ENCODE measurements at regions not wholly inside any gene's neighbourhood (a gene's known extent, or its start where the extent isn't known, plus 50 kb on each side); places are given as distances from the start of the nearest gene placed in this dataset.
"Not testable (repeated sequence)": the region's sequence is repeated elsewhere in the genome, so short reads cannot be mapped to it uniquely, and the experiment has no call there.

DNA sequence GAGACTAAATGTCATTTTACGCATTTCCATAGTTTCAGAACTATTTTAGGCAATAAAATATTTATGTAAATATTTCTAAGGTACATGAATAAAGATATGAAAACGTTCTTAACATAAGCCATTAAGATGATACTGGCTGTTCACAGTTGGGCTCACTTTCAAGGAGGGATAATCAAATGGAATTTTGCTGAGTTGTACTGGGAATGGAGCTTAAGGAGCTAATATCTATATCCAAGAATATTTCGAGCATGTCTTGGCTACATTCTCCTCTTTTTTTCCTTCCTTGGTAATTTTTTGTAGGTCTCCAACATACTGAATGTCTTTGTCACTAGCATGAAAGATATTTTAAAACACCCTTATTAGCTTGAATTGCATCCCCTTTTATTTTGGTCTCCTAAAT lies 383.4 kb downstream of the RAP2B start:
- FAIRE-seq, result no peak

DNA sequence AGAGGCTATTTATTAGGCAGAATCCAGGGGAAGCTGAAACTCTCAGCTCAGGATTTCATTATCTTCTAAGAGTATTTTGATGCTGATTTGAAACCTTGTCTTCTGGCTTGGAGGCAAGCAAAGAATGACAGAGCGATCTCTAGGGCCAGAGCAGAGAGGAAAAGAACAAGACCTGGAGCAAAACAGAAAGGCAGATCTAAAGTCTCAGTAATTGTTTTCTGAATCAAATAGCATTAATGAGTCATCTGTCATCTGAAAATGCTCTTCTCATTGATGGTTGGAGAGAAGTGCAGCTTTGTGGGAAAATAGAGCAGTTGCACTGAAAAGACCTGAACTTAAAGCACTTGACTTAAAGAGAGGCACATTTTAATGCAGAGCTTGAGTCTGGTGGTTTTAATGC lies 385.9 kb downstream of the RAP2B start:
- FAIRE-seq (no peak), DNase-seq (ENCODE audit: low spot score) (no peak)

More for the DNA sequence above, 383.4 kb downstream of the RAP2B start:
- no peak for DNase-seq (ENCODE audit: low spot score)

DNA sequence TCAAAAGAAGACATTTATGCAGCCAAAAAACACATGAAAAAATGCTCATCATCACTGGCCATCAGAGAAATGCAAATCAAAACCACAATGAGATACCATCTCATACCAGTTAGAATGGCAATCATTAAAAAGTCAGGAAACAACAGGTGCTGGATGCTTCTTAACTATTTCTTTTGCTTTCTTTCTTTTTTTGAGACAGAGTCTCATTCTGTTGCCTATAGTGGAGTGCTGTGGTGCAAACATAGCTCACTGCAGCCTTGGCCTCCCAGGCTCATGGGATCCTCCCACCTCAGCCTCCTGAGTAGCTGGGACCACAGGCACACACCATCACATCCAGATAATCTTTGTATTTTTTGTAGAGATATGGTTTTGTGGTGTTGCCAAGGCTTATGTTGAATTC lies 387.7 kb downstream of the RAP2B start:
- not testable (repeated sequence) for DNase-seq (ENCODE audit: low spot score); FAIRE-seq

DNA sequence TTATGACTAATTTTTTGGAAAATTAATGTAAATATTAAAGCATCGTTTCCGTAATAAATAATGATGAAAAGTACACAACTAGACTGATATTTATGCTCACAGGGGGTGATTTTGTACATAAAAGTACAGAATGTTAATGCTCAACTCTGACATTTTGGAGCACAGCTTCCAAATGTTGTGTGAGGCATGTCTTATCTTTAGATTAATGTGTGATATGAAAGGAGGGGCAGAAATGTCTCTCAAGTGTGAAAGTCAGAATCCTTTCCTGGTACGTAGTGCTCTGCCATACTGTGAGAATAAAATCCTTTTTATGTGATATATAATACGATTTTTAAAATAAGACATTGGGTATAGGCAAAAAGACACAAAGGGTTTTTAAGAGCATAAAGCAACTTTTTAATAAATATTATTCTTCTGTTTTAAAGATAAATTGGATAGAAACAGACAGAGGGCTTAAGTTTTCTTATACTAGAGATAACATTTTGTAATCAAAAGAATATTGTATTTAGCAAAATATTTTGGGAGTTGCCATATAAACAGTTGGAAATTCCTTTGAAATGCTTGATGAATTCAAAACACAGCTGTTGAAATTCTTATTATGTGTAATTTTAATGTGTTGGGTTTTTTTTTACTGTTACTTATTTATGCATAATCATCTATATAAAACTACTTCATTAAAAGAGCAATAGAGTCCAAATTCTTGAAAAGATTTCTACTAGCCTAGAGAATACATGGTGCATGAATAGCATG lies 389.7 kb downstream of the RAP2B start:
- no peak for FAIRE-seq
- DNase-seq (ENCODE audit: low spot score), result no peak

DNA sequence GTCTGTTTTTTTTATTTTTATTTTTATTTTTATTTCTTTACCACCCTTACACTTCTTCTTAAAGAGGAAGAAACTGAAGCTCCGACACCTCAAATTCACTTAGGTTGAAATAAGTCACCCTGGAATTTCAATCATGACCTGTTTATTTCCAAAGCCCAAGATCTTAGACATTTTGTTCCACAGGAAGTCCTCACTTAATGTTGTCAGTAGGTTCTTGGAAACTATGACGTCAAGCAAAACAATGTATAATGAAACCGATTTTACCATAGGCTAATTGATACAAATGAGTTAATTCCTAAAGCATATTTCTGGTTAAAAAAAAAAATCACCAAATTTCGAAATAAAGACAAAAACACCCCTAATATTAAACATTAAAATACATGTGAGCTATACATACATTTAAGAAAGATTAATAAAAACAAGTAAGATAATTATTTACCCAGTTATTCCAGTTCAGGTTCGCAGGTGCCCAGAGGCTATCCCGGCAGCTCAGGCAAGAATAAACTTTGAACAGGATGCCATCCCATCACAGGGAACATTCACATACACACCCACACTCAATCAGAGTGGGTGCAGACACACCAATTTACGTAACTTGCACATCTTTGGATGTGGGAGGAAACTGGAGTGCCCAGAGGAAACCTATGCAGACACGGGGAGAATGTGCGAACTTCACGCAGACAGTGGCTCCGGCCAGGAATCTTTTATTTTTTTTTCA lies 391.0 kb downstream of the RAP2B start:
- FAIRE-seq, result no peak

DNA sequence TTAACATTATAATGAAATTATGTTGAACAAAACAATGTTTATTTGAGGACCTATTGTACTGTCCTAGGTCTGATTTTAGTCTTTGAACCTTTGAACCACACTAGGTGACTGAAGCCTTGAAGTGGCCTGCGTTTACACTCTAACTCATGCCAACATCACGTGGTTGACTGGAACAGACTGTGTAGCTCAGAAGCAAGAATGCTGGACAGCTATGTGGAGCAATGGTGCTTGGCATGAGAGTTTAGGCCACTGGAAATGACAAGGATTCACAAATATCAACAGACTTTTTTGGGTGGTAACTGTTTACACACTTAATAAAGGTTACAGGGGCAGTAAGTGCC lies 391.5 kb downstream of the RAP2B start:
- FAIRE-seq (no peak), DNase-seq (ENCODE audit: low spot score) (no peak)

More for the DNA sequence above, 391.0 kb downstream of the RAP2B start:
- no peak for DNase-seq (ENCODE audit: low spot score)

DNA sequence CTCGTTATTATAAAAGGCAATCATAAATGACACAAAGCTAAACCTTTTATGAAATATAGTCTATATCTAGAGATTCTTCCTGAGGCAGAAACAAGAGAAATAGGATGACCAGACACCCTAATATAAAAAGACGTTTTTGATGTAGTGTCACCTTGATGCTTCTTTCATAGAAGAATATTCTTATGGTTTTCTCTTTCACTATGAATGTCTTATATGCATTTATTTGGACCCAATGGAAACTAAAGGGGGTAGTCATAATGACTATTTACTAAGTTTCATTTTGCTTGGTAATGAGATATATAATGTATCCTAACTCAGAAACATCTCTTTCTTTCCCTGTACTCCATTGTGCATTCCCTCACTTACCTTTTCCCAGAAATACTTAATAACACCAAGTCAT lies 393.9 kb downstream of the RAP2B start:
- no peak for FAIRE-seq
- no peak for DNase-seq (ENCODE audit: low spot score)

DNA sequence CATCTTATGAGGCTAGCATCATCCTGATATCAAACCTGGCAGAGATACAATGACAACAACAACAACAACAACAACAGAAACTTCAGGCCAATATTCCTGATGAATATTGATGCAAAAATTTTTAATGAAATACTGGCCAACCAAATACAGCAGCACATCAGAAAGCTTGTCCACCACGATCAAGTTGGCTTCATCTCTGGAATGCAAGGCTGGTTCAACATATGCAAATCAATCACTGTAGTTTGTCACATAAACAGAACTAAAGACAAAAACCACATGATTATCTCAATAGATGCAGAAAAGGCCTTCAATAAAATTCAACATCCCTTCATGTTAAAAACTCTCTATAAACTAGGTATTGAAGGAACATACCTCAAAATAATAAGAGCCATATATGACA lies 397.3 kb downstream of the RAP2B start:
- not testable (repeated sequence) for DNase-seq (ENCODE audit: low spot score); FAIRE-seq

DNA sequence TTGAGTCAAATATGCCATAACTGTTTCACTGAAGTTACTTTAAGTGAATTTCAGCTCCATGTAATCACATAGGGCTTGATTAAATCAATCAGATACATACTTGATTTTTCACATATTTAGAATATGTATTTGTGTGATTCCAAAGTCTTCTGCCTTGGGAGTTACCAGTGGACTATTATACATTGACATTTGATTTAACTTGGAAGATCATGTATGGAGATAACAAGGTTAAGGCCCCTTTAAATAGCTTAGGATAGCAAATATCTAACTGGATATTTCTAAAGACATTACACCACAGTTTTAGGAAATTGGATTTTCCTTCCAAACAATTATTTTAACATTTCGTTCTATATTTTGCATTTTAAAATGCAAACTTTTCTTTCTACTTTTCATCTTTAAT lies 405.0 kb downstream of the RAP2B start:
- DNase-seq (ENCODE audit: low spot score), result no peak
- no peak for FAIRE-seq

DNA sequence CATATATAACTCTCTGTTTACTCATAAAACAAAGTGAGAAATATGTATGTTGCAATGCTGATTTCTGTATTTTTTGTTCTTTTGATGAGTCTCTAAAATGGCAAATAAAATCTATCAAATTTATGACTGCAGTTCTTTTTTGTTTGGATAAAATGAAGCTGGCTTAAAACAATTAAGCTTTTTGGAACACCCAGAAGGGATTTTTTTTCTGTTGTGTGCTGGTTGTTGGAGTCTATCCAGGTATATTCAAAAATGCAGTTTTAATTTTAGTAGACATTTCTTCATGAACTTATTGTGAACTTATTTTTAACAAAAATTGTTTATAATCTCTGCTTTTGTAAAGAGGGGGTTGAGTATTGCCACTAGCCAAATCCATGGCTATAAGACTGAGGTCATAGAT lies 405.5 kb downstream of the RAP2B start:
- FAIRE-seq (no peak), DNase-seq (ENCODE audit: low spot score) (no peak)

DNA sequence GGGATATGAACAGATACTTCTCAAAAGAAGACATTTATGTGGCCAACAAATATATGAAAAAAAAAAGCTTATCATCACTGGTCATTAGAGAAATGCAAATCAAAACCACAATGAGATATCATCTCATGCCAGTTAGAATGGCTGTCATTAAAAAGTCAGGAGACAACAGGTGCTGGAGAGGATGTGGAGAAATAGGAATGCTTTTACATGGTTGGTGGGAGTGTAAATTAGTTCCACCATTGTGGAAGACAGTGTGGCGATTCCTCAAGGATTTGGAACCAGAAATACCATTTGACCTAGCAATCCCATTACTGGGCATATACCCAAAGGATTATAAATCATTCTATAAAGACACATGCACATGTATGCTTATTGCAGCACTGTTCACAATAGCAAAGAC lies 408.5 kb downstream of the RAP2B start:
- FAIRE-seq; DNase-seq (ENCODE audit: low spot score): not testable (repeated sequence)

DNA sequence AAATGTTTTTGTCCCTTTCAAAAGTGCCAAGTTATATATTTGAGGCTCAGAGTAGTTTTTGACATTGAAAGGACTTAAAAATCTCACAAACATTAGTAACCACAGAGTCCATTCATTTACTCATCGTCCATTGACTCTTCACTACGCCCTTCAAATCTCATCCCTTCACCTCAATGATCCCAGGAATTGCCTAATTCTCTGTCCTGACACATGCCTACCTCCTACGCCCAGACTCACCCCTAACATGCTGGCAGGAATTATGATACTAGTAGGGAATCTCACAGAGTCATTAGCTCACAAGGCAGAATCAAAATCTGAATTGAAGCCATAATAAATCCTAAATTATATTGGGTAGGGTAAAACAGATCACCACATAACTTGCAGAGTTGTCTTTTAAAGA lies 410.1 kb downstream of the RAP2B start:
- FAIRE-seq, result no peak
- DNase-seq (ENCODE audit: low spot score), result no peak

DNA sequence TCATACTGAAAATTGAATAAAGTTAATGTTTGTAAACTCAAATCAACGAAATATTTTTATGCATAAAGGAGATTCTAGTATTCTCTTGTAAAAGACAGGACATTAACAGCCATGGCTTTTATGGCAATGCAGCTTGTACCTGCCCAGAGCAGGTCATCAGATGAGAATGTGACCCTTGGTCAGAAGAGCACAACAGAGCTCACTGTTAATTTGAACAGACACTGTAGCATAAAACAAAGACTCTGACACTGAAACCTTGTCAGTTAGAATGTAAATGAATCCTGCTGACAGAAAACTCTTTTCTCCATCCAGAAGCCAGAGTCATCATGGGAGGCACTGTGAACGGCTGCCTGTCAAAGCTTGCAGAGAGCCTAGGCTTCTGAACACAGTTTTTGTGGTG lies 410.6 kb downstream of the RAP2B start:
- DNase-seq (ENCODE audit: low spot score) (no peak), FAIRE-seq (no peak)

DNA sequence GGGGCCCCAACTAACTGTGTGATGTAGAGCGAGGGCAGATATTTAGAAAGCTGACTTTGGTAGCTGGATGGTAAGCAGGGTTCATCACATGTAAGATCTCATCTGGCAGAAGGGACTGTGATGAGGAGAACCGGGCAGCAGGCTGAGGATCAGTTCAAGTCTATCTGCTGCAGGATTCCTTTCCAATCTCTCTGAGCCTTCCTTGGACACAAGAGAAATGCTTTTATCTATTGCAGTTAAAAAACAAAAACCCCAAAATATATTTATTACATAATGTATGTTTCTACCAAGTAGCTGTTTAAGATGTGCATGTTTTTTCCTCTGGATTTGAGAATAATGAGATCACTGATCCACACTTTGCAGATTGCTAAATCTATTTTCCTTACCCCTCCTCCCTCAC lies 411.5 kb downstream of the RAP2B start:
- FAIRE-seq (no peak), DNase-seq (ENCODE audit: low spot score) (no peak)

DNA sequence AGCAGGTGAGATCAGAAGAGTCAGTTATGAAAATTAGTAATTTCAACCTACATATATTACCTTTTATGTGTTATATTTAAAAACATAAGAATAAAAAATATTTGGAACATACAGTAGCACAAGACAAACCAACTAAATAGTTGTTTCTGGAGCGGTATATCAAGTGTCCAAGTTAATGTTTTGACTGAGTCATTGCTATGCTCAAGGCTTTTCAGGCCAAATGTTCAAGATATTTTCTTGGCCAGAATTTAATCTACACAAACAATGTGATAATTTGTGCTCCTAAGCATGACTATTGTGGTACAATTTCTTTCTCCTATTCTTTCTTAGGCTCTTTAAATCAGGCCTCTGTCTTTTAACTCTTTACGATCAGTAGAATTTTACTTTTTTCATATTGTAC lies 412.4 kb downstream of the RAP2B start:
- no peak for DNase-seq (ENCODE audit: low spot score)

DNA sequence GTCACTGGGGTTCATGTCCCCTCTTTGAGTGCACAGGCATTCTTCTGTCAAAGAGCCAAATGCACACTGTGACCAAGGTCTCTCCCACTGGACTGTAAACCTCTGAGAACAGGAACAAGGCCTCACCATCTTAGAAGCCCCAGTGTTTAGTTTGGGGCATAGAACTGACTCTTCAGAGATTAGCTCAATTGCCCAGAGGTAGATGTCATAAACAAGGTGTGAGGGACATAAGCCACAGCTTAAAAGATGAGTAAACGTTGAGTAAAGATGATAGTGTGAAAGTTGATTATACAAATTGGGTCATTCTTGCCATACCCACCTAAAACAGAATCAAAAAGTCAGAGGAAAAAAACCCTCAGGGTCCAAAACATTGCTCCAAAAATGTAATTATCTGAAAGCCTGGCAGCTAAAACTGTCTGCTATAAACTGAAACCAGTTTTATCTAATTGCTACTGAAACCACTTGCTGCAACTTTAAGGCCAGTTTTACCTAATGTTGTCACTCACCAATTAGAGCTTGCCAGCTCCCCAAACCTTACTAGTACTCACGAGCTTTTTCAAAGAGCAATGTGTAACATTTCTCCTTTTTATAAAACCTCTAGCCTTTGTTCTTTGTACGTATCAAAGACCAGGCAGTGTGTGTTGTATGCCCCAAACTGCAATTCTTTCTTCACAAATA lies 415.2 kb downstream of the RAP2B start:
- FAIRE-seq, result no peak
- DNase-seq (ENCODE audit: low spot score), result no peak

More for the DNA sequence above, 412.4 kb downstream of the RAP2B start:
- no peak for FAIRE-seq

DNA sequence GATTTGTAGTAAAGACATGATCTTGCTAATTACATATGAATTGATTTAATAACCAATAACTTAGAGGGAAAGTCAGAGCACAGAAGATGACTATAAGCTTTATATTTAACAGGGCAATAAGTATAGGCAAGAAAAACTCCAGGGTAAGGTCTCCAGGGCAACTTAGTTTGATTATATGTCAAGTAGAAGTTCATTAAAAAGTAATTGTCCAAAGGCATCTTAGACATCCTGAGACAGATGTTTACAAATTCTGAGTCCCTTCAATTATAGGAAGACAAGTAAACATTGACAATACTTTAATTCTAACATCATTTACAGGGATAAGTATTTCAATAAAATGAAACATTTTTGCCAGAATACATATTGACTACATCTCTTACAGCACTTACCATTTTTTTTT lies 416.0 kb downstream of the RAP2B start:
- DNase-seq (ENCODE audit: low spot score) (no peak), FAIRE-seq (no peak)

DNA sequence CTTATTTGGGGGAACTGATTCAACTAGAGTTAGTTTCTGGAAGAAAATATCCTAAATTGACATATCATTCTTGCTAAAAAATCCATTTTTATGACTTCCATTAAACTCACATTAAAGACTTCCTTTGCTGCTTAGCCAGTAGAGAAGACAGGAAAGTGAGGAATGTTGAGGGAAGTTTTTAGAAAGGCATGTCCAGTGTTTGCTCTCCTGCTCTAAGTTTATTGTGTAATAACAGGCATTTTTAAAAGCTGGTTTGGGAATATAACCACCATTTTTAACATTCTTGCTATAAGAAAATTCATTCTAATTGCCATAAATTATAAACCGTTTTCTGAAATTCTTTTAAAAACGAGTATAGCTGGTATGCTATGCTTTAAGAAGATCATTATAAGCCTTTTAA lies 428.0 kb downstream of the RAP2B start:
- DNase-seq (ENCODE audit: low spot score), result no peak
- no peak for FAIRE-seq

DNA sequence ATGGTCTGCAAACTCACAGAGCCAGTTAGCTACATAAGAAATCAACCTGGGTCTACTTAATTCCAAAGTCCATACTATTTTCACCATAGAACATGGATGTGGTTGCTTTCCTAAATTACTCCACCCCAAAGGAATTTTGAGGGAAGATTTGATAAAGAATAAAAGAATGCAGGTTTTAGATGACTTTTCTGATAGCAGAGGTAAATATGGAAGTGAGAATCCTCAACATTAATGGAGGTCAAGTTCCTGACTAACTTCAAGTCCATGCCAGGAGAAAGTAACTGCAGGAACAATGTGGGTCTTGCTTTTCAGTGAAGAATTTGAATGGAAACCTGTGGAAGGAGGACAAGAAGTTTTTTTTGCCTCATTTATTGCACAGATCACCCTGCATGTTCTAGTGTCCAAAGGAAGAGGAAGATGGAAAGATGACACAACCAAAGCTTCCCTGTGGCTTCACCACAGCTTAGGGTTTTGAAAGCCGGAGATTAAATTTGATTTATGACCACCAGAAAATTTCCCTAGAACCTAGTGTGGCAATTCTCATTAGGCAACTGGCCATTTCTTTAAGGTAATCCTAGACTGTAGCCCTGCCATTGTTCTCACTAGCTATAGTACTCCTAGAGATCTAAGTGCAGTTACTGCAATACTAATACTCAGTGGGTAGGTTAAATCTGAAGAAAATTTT lies 429.7 kb downstream of the RAP2B start:
- no peak for FAIRE-seq
- DNase-seq (ENCODE audit: low spot score), result peak; percentile 48

DNA sequence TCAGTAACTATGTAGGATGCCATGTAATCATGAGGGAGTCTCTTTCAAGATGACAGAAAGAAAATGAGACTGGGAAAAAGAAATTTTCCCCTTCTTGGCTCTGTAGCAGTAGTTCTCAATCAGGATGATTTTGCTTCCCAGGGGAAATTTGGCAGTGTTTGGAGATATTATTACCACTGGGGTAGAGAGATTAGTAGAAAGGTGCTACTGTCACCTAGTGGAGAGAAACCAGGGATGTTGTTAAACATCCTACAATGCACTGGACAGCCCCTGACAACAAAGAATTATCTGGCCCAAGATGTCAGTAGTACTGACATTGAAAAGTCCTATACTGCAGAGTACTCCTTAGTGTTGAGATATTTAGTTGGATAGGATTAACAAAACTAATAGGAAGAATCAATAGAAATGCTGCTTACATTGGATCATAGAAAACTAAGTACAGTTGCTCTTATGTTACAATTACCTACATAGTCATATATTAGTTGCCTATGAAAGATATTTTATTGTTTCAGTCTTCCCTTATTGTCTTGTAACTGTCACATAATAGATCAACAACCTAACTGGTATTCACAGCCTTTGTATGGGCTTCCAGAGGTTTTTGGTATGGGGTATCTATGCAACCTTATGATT lies 433.3 kb downstream of the RAP2B start:
- FAIRE-seq, result no peak
- peak; percentile 18 for DNase-seq (ENCODE audit: low spot score)

DNA sequence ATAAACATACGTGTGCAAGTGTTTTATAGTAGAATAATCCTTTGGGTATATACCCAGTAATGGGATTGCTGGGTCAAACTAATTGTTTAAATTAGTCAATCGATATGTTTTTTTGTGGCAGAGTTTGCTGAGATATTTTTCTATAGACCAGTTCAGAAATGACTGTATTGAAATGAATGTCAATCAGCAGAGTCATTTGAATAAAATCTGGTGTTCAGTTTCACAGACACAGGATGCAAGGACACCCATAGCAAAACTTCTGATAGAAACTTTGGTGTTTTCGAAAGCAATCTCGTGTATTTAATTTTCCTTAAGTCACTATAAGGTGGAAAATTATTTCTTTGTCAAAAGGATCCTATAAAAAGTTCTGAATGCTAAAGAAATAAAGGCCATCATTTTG lies 434.4 kb downstream of the RAP2B start:
- no peak for DNase-seq (ENCODE audit: low spot score)
- FAIRE-seq, result no peak

Measured in RCC 7860 (cell line).